LHCN-M2 (cell line): ENCODE measurements at regions not wholly inside any gene's neighbourhood (a gene's known extent, or its start where the extent isn't known, plus 50 kb on each side); places are given as distances from the start of the nearest gene placed in this dataset.
A peak's percentile ranks its signal among the peaks of the same experiment; 100 is the strongest.
"Not testable (repeated sequence)": the region's sequence is repeated elsewhere in the genome, so short reads cannot be mapped to it uniquely, and the experiment has no call there.

Experiments
- DNase-seq: peaks from one replicate; pipeline ENCODE4 v3.0.0-alpha.2; 2012; ENCODE audit warnings: low read depth

DNA sequence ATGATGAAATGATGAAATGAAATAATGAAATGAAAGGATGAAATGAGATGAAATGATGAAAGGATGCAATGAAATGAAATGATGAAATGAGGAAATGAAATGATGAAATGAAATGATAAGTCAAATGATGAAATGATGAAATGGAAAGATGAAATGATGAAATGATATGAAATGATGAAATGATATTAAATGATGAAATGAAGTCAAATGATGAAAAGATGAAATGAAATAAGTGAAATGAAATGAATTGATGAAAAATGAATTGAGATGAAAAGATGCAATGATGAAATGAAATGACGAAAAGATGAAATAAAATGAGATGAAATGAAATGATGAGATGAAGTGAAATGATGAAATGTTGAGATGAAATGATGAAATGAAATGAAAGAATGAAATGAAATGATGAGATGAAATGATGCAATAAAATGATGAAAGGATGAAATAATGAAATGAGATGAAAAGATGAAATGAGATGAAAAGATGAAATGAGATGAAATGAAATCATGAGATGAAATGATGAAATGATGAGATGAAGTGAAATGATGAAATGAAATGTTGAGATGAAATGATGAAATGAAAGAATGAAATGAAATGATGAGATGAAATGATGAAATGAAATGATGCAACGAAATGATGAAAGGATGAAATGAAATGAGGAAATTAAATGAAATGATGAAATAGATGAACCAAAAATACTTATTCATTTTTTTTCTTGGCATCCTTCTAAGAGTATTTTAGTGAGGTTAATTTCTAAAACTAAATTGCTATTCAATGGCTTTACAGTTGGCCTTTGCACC lies 139.8 kb upstream of the ERV3-1 start:
- DNase-seq, result not testable (repeated sequence)

- DNase-seq, result peak; percentile 1
These were observed 139.2 kb upstream of the ERV3-1 start for GRCh38 chr7:65145710-65146109.

GRCh38 chr7:65145008-65145407 lies 138.5 kb upstream of the ERV3-1 start:
- not testable (repeated sequence) for DNase-seq

GRCh38 chr7:65144557-65144956 lies 138.1 kb upstream of the ERV3-1 start:
- DNase-seq, result not testable (repeated sequence)

DNA sequence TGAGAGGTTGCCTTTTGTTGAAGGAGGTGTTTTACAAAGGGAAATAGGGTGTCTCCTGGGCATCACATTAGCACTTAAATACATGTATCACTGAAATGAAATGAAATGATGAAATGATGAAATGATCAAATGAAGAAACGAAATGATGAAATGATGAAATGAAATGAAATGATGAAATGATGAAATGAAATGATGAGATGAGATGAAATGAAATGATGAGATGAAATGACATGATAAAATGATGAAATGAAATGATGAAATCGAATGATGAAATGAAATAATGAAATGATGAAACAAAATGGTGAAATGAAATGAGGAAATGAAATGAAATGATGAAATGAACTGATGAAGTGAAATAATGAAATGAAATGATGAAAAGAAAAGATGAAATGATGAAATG lies 137.6 kb upstream of the ERV3-1 start:
- DNase-seq, result not testable (repeated sequence)

DNA sequence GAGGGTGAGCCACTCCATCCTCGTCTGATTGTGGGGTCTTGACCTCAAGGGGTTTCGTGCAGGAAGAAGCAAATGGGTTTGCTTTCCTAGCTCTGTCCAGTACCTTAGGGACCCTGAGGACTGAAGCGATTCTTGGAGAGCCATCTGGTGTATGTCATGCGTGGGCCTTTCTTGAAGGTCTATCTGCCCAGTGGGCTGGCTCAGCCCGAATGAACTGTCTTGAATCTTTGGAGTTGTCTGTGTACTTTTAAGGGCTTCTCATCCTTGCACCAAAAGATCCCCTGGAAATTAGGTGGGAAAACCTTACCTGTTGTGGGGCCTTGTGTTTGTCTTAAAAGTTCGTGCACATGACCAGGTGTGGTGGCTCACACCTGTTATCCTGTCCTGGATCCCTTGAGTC lies 135.4 kb upstream of the ERV3-1 start:
- DNase-seq, result not testable (repeated sequence)

DNA sequence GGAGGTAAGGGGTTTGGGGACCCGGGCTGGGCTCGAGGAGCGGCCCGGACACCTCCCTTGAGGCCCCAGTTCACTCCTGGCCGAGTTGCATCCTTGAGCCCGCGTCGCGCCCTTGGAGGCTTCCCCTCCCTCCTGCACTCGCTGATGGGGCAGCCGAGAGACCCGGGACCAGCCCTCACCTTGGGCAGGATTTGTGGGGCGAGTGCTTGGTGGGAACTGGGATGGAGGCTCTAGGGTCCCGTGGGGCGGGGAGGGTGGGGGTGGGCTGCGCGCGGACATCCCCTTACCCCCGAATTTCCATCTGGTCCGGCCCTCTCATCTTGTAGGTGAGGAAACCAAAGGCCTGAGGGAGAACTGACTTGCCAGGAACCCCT lies 134.9 kb upstream of the ERV3-1 start:
- not testable (repeated sequence) for DNase-seq

GRCh38 chr7:65140543-65141404 lies 134.3 kb upstream of the ERV3-1 start:
- not testable (repeated sequence) for DNase-seq

- not testable (repeated sequence) for DNase-seq
These were observed 130.4 kb upstream of the ERV3-1 start for GRCh38 chr7:65136850-65137249.

- DNase-seq, result not testable (repeated sequence)
These were observed 126.6 kb upstream of the ERV3-1 start for GRCh38 chr7:65133087-65133486.

DNA sequence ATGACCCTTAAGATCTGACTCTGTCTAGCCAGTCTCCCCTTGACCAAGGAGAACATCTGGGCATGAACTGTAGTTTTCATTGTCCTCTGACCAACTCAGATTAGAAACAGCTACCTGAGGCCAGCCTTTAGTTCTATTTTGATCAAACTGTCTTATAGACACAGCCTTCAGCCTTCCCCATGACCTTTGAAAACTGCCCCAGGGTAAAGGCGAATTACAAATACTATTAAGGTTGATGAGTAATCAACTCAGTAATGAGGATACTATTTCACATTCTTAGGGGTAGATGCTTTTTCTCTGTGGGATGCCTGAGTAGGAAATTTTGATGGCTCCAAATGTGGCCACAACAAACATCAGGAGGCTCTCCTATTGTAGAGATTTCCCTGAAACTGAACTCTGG lies 125.8 kb upstream of the ERV3-1 start:
- not testable (repeated sequence) for DNase-seq

- not testable (repeated sequence) for DNase-seq
These were observed 120.9 kb upstream of the ERV3-1 start for GRCh38 chr7:65127364-65127763.

DNA sequence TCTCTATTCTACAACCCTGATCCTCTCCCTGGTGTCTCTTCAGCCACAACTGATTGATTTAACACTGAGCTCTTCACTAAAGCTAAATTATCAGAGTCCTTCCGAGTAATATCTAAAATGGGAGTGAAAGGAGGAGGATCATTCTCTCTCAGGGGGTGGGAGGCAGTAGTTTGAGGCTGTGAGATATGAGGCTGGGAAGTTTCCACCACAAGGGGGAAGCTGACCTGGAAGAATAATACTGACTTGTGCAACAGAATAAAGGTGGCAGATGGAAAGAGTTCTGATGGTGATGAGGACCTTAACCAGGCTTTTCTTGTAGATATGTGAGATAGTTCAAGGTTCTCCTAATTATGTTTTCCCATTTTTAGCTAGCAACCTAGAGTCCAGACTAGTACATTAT lies 118.1 kb upstream of the ERV3-1 start:
- not testable (repeated sequence) for DNase-seq

DNA sequence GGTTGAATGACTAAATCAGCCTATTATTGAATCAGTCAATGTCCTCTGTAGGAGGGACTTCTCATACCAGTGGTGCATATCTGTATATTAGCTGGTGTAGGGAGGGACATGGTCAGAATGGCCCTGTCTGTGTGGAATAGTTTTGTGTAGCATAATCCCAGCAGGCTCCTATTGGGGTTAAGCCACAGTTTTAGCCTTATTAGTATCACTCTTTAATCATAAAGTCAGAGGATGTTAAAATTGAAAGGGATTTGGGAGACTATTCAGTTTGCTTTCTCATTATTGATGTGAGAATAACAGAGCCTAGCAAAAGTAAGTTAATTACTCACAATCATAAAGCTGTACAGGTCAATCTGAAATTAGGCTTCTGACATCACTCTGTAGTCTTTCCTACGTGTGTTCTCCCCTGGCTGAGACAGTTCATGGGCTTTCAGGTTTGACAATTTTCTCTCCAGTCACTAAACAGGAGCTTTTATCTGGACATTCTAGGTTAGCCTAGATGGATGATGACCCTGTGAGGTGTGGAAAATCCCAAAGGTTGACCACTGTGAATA lies 99.2 kb upstream of the ERV3-1 start:
- DNase-seq, result not testable (repeated sequence)

- not testable (repeated sequence) for DNase-seq
These were observed 94.0 kb upstream of the ERV3-1 start for GRCh38 chr7:65100499-65100898.

GRCh38 chr7:65081669-65082055 lies 75.2 kb upstream of the ERV3-1 start:
- DNase-seq, result not testable (repeated sequence)

DNA sequence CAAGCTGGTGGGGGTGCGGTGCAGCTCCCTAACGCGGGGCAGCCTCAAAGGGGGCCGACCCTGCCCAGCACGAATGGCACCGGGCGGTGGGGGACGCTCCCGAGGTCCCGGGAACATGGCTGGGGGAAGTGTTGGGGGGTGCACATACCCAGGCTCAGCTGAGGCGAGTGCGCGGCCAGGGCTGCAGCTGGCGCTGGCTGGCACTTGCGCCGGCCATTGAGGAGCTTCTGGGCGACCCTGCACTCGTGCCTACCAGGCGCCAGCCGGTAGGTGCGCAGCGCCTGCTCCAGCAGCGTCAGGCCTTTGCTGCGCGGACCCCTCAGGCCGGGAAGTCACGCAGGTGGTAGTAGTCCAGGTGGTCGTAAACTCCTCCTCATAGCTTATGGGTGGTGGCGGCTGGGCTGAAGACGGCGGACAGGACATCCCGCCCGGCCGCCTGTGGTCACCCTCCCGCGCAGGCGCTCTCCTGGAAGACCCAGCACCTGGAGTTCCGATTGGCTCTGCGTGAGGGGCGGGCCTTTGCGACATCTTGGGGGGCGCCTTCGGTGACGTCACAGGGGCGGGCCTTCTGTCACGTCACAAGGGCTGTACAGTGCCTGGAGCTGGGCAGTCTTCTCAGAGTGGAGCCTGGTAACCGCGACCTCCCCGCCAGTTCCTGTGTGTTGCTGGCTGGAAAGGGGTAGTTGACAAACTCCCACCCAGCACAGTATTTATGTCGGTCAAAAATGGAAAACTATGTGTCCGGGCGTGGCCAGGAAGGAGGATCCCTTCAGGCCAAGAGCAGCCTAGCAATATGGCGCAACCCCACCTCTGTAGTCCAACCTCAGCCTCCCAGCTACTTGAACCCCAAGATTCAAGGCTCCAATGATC lies 74.5 kb upstream of the ERV3-1 start:
- peak; percentile 87 for DNase-seq

DNA sequence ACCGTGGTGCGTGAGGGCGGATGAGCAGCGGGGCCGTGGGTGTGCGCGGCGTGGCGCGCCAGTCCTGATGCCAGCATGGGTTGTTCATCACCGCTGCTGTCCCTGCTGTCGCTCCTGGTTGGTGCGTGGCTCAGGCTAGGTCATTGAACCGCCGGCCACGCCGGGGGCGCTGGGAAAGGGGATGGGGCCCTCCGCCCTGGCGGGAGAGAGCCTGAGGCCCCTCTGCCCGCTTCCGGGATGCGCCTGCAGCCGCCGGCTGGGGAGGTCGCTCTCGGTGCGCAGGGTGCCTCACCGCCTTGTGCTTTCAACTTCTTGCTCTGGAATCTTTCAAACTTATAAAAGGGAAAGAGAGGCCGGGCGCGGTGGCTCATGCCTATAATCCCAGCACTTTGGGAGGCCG lies 68.5 kb upstream of the ERV3-1 start:
- not testable (repeated sequence) for DNase-seq

DNA sequence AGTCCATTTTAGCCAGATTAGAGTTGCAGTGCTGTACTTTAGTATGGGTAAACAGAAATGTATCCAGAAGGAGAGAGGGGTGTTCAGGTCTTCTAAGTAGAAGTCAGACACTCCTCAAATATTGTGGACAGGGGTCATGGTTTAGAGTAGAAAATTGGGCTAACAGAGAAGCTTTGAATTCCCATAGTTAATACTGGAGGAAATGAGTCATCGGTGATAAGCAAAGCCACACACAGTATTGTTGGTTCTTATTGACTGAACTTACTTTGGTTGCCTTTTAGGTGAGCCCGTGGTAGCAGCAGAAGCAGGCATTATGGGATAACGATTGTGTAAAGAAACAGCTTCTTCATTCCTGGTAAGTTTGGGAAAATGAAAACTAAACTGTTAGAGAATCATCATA lies 66.7 kb upstream of the ERV3-1 start:
- DNase-seq, result peak; percentile 18

GRCh38 chr7:65071854-65072431 lies 65.5 kb upstream of the ERV3-1 start:
- DNase-seq, result not testable (repeated sequence)

DNA sequence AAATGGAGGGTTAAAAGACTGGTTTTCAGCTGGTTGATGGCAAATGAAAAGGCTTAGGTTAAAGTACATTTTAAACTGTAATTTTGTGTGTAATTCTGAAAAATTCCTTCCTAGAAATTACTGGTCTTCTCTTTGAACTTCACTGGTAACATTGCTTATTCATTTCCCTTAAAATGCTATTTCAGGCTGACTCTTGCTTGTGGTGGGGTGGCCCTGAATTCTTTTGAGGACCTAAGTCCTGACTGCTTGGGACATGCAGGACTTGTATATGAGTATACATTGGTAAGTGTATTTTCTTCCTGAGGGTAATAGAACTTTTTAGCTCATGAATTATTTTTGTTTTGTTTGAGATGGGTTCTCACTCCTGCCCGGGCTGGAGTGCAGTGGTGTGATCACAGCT lies 63.0 kb upstream of the ERV3-1 start:
- DNase-seq, result not testable (repeated sequence)
